ENCODE measurements at regions not wholly inside any gene's neighbourhood (a gene's known extent, or its start where the extent isn't known, plus 50 kb on each side); places are given as distances from the start of the nearest gene placed in this dataset.
"Not testable (repeated sequence)": the region's sequence is repeated elsewhere in the genome, so short reads cannot be mapped to it uniquely, and the experiment has no call there.

DNA sequence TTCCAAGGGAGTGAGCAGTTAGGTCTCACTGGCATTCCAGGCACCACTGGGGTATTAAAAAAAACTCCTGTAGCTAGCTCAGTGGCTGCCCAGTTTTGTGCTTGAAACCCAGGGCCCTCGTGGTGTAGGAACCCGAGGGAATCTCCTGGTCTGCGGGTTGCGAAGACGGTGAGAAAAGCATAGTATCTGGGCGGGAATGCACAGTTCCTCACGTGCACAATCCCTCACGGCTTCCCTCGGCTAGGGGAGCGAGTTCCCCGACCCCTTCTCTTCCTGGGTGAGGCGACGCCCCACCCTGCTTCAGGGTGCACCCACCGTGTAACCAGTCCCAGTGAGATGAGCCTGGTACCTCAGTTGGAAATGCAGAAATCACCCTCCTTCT is 50.5 kb upstream of the PGBD5 start:
- Histone ChIP-seq H3K9me3 (ENCODE audit: control insufficient read depth, low read length) (peaks cover 12% of the 10 kb centered on the region), H3K27me3 (replicated peaks; ENCODE audit: control insufficient read depth, insufficient read depth, low read length) (no peaks in the 10 kb centered on the region), H3K4me3 (ENCODE audit: low read length) (no peak overlapping the region), H3K9ac (ENCODE audit: low read length) (no peak overlapping the region), H3K4me1 (ENCODE audit: control insufficient read depth, insufficient read depth, low read length) (no peaks in the 10 kb centered on the region), H3K36me3 (ENCODE audit: control insufficient read depth, insufficient read depth, low read length, severe bottlenecking) (no peaks in the 10 kb centered on the region)
- DNase-seq (ENCODE audit: low read depth): no peak

DNA sequence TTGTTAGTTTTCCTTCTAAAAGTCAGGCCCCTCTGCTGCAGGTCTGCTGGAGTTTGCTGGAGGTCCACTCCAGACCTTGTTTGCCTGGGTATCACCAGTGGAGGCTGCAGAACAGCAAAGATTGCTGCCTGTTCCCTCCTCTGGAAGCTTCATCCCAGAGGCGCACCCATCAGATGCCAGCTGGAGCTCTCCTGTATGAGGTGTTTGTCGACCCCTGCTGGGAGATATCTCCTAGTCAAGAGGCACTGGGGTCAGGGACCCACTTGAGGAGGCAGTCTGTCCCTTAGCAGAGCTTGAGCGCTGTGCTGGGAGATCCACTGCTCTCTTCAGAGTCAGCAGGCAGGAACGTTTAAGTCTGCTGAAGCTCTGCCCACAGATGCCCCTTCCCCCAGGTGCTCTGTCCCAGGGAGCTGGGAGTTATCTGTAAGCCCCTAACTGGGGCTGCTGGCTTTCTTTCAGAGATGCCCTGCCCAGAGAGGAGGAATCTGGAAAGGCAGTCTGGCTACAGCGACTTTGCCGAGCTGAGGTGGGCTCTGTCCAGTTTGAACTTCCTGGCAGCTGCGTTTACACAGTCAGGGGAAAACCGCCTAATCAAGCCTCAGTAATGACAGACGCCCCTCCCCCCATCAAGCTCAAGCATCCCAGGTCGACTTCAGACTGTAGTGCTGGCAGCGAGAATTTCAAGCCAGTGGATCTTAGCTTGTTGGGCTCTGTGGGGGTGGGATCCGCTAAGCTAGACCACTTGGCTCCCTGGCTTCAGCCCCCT is 49.9 kb upstream of the PGBD5 start:
- peaks cover 12% of the 10 kb centered on the region for H3K9me3 ChIP-seq (ENCODE audit: control insufficient read depth, low read length)
- DNase-seq (ENCODE audit: low read depth); H3K9ac ChIP-seq (ENCODE audit: low read length); H3K4me3 ChIP-seq (ENCODE audit: low read length); H3K4me1 ChIP-seq (ENCODE audit: control insufficient read depth, insufficient read depth, low read length); H3K27me3 ChIP-seq (replicated peaks; ENCODE audit: control insufficient read depth, insufficient read depth, low read length); H3K36me3 ChIP-seq (ENCODE audit: control insufficient read depth, insufficient read depth, low read length, severe bottlenecking): not testable (repeated sequence)
